GM23248 (cell line): ENCODE measurements at regions not wholly inside any gene's neighbourhood (a gene's known extent, or its start where the extent isn't known, plus 50 kb on each side); places are given as distances from the start of the nearest gene placed in this dataset.
"Not testable (repeated sequence)": the region's sequence is repeated elsewhere in the genome, so short reads cannot be mapped to it uniquely, and the experiment has no call there.

ENCODE experiments used
- EZH2 ChIP-seq: fragments of 200-600 bp; sonication (generic); IDR thresholded peaks from 2 replicates; pipeline ENCODE4 v1.6.1; 2018; ENCODE audit warnings: antibody characterized with exemption, mild to moderate bottlenecking; ENCODE audit not compliant: insufficient read depth, poor library complexity, severe bottlenecking
- EZH2phosphoT487 ChIP-seq: fragments of 200-600 bp; sonication (generic); IDR thresholded peaks from 2 replicates; pipeline ENCODE4 v1.6.1; 2018; ENCODE audit warnings: antibody characterized with exemption, moderate library complexity, mild to moderate bottlenecking, low read depth; ENCODE audit not compliant: insufficient read depth

DNA sequence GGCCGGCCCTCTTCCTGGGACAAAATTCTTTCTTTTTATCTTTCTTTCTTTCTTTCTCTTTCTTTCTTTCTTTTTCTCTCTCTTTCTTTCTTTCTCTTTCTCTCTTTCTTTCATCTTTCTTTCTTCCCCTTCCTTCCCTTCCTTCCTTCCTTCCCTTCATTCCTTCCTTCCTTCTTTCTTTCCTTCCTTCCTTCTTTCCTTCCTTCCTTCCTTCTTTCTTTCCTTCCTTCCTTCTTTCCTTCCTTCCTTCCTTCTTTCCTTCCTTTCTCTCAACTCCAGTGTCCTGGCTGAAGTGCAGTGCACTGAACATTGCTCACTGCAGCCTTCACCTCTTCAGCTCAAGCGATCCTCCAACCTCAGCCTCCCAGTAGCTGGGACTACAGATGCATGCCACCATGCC lies 112.5 kb downstream of the SEPTIN7 start:
- TF ChIP-seq EZH2, EZH2phosphoT487: not testable (repeated sequence)
